ENCODE measurements at regions not wholly inside any gene's neighbourhood (a gene's known extent, or its start where the extent isn't known, plus 50 kb on each side); places are given as distances from the start of the nearest gene placed in this dataset.
"Not testable (repeated sequence)": the region's sequence is repeated elsewhere in the genome, so short reads cannot be mapped to it uniquely, and the experiment has no call there.

GRCh38 chr15:70522323-70522966 lies 240.9 kb downstream of the UACA start:
- DNase-seq: no peak

DNA sequence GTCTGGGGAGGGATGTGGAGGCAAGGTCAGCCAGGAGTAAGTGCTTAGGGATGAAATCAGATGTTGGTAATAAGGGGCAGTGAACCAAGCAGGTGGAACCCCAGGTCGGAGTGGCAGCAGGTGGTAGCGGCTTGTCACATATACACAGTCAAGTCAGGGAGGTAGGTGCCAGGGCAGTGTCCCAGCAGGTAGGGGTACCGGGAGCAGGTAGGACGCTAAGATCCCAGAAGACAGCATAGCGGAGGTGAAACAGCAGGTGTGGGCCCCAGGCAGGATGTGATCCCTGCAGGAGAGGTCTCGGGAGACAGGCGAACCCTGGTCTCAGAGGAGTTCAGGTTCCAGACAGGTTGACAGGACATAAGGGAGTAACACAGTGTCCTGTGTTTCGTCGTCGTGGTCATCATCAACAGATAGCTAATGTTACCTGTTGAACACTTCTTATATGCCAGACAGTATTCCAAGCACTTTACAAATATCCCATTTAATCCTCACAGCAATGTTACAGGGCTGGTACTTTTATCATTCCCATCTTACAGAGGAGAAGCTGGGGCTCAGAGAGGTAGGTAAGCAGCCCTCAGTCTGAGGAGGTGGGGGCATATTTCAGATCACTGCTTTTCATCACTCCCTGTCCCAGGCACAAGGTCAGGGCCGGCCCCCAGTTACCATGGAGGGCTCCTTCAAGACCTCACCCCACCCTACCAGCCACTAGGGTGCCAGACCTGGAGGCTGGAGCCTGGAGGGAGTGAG lies 241.6 kb downstream of the UACA start:
- no peak for DNase-seq

GRCh38 chr15:70519616-70520015 lies 243.7 kb downstream of the UACA start:
- DNase-seq: no peak

GRCh38 chr15:70519004-70519365 lies 244.4 kb downstream of the UACA start:
- DNase-seq: no peak

DNA sequence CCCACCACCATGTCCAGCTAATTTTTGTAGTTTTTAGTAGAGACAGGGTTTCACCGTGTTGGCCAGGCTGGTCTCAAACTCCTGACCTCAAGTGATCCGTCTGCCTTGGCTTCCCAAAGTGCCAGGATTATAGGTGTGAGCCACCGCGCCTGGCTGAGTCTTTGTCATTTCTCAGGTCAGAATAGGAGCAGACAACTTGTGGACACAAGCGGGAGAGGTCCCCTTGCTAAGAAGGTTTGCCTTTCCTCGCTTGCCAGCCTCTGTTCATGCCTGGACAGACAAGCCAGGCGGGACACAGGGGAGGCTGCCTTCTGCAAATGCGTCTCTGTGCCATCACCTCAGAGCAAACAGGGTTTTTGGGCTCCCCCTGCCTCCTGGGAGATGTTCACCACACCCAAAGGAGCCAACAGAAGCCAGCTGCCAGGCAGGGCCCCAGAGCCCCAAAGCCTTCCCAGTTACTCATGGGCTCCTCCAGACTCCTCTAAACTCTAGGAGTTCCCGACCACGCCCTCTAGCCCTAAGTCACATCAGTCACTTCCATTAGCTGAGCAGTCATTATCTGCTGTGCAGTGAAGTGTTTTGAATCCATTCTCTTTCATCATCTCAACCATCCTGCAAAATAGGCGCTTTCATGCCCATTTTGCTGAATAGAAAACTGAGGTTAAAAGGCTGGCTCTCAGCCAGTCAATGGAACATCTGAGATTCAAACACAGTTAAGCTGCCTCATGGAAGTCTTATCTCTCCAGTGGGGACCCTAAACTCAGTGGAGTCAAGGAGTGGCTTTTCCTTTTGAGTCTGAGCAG lies 245.0 kb downstream of the UACA start:
- no peak for DNase-seq

DNA sequence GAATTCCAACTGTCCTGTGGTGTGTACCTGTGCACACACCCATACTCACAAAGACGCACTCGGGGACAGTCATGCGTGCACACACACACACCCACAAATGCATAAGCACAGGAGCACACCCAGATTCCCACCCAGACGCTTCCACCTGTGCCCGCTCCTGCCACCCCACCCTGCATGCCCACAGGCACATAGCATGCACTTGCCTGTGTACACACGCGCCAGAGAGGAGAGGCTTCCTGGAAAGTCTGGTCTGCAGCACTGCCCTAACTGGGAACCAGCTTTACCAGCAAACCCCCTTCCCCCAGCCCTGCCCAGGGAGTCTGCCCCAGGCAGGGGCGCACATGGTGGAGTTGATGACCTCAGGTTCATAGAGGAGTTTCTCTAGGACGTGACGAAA lies 246.2 kb downstream of the UACA start:
- no peak for DNase-seq

DNA sequence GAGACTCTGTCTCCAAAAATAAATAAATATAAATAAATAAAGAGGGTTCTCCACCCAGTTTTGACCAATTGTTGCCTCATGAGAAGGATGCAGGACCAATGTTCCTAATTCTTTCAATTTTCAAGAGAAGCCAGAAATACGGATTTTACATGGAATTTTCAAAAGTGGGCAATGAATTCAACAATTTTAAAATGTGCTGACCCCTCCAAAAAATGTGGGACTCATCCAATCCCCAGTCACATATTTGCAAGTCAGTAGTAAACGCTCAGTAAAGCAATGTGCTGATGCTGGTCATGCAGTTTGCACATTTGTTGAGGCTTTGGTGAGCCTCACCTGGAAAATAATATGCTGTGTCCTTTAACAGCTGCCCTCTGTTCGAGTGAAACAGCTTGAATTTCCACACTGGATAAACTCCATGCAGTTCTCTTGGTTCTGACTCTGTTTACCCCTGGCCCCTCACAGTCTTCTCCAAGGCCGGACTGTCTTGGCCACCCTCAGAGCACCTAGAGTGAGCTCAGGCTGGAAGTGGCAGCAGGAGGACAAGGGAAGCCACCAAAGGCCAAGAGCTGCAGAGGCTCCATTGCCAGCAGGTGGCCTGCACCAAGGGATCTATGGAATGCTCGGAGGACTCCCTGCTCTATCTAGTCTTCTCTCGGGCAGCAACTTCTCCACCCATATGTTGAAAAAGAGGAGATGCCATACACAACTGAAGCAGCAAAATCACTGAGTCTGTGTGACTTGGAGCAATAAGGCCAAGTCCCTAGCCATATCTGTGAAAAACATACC lies 246.8 kb downstream of the UACA start:
- no peak for DNase-seq

DNA sequence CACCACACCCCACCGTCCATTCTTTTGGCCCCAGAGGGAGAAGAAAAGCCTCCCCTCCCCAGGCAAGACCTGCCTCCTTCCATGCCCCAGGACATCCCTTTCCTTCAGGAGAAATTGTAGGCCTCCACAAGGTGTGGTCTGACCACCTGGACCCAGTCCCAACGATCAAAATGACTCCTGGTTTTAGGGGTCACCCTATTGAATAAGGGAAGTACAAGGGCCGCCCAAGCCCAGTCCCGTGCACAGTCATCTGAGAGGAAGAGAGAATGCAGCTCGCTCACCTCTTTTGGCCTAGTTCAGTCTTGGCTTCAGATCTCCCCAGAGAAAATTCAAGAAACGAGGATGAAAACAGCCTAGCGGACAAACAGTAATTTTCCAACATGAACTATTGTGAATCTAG lies 249.1 kb downstream of the UACA start:
- no peak for DNase-seq

GRCh38 chr15:70513819-70514218 lies 249.5 kb downstream of the UACA start:
- DNase-seq: no peak

- DNase-seq: peak; percentile 78
Observed at GRCh38 chr15:70512772-70513362, 250.5 kb downstream of the UACA start.

DNA sequence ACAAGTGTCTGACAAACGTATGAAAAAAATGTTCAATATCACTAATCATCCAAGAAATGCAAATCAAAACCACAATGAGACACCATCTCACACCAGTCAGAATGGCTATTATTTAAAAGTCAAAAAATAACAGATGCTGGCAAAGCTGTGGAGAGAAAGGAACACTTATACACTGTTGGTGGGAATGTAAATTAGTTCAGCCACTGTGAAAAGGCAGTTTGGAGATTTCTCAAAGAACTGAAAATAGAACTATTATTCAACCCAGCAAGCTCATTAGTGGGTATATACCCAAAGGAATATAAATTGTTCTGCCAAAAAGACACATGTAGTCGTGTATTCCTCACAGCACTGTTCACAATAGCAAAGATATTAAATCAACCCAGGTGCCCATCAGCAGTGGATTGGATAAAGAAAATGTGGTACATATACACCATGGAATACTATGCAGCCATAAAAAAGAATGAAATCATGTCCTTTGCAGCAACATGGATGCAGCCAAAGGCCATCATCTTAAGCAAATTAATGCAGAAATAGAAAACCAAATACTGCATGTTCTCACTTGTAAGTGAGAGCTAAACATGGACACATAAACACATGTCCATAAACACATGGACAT lies 251.3 kb downstream of the UACA start:
- not testable (repeated sequence) for DNase-seq

GRCh38 chr15:70510433-70510832 lies 252.9 kb downstream of the UACA start:
- DNase-seq: no peak

DNA sequence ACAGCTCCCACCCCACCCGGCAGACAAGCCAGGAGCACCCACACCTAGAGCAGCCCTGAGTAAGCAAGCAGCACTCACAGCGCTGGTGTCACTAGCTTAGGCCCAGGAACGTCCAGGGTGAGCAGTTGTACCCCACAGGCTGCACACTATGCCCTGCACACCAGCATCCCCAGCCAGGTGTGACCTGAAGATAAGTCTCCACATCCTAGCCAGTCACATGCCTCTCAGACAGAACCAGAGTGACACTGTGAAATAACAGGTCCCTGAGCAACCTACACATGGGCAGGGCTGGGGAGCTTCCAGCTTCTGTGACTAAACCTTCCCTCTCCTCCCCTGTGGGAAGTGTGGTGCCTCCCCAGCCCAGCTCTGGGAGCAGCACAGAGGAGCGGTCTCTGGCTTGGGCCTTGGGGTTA lies 253.6 kb downstream of the UACA start:
- DNase-seq: no peak

DNA sequence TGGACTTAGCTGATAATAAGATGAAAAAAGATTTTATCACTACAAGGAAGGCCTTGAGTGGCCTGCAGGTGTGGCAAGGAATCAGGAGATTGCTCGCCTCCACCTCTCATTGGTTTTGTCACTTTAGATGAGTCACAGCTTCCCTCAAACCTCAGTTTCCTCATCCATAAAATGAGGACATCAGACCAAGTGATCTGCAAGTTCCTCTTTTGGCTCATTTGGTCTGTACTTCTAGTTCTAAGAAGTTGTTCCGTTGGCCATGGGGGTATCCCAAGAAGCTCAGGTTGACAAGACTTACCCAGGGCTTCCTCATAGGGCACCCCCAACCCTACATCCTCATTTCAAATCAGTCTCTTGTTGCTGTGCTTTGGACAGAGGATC lies 254.1 kb downstream of the UACA start:
- no peak for DNase-seq

DNA sequence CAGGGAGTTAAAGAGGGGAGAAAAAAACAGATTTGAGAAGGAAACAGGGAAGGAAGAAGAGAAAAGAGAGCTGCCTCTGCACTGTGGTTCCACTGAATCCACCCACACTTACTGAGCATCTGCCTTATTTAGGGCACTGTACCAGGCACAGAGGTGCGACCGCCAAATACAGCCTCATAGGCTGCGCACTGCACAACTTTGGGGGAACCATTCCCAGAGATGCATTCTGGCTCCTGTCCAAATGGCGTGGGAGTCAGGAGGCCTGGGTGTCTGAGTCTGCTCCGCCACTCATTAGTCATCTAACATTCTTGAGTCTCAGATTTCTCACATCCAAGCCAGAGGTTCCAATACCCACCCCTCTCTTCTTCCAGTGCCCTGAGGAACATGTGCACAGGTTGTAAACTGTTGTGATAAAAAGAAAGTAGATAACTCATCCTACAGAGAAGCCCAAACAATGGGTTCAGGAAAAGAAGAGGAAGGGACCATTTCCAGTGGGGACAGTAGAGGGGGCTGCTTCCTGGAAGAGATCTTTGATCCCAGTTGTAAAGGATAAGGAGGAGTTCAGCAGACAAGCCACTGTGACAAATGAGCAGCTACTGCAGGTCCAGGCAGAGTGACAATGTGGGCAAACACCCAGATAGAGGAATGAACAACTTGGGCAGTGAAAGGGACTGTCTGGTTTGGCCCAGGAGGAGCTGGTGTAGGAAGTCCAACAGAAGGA lies 254.6 kb downstream of the UACA start:
- peak; percentile 70 for DNase-seq

DNA sequence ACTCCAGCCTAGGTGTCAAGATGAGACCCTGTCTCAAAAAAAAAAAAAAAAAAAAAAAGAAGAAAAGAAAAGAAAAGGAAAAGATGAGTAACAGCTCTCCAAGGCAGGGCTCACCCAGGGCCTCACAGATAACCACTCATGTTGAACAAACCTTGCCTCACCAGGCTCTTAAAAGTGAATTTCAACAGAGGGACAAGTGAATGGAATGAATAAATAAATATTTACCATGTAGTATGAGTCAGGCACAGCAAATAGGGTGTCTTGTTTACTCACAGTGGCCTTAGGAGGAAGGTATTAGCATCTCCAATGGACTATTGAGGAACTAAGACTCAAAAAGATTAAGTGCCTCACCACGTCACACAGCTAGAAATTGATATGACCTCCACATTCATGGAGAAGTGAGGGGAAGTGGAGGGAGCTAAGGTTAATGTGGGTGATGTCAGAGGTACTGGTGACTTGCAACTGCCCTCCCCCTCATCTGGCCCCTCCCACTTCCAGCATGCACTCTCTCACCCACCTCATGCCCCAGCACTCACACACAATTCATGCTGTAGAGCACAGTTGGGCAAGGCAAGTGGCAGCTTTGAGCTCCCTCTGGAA lies 255.5 kb downstream of the UACA start:
- peak; percentile 68 for DNase-seq

DNA sequence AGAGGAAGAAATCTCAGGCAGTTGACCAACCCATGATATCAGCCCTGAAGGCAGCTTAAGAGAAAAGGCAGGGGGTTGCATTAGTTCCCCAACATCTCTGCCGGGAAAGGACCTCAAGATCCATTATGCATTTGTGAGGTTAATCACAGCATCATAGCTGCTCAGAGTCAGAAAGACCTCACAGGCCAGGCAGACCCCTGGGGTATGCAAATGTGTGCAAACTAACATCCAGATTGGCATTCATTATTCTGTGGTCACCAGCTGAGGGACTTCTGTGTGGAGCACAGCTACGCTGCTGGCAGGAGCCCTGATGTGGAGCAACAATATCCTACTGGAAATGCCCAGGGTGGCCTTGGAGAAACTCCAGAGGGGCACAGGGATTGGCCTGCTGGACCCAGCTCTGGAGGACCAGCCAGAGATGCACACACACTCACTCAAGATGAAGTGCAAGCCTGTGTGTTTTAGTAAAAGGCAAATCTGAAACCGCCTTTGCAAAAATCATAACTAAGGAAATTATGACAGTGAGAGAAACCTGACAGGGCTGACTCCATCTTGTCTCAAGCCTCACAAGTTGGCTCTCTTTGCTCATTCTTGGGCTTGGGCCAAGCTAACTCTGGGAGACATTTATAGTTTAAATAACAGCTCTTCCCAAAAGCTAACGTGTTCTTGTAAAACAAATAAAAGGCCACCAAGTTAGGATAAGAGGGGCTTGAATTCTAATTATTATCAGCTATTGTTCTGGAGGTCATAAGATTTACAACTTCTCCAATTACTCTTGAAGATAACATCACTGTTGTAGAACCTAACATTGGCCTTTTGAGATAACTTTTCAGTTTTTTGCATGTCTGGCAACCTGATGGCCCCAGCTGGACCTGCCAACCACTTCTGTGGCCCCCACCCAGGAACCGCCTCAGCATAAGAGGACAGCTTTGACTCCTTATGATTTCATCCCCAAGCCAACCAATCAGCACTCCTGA lies 257.1 kb downstream of the UACA start:
- no peak for DNase-seq

GRCh38 chr15:70505411-70505919 lies 257.9 kb downstream of the UACA start:
- DNase-seq: peak; percentile 40

GRCh38 chr15:70504988-70505387 lies 258.4 kb downstream of the UACA start:
- no peak for DNase-seq

Data from stimulated activated CD4-positive, alpha-beta T cell treated with anti-CD3 and anti-CD28 coated beads, Interleukin-1b, Interleukin-23, amount 100 ng/mL, for 48 hours (primary cell).